ENCODE measurements at regions not wholly inside any gene's neighbourhood (a gene's known extent, or its start where the extent isn't known, plus 50 kb on each side); places are given as distances from the start of the nearest gene placed in this dataset.

DNA sequence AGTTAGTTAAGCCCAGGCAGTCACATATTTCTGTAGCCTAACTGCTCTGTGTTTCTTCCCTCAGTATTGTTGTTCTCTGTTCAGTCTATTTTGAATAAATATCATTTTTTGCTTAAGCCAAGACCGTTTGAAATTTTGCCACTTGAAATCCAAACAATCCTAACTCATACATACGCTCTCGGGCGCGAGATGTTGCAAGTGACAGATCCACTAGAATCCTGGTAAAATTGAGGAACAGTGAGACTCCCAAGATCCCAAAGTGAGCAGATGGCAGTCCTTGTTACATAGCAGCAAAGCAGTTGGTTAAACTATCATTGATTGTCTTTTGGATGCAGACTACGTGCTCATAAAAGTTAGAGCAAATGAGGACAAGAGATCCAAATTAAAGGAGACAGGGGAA lies 625.4 kb downstream of the TBL1XR1 start:
- WGBS, 2 donors = 87 to 93% methylated on average over 6 of the region's 6 CpGs

DNA sequence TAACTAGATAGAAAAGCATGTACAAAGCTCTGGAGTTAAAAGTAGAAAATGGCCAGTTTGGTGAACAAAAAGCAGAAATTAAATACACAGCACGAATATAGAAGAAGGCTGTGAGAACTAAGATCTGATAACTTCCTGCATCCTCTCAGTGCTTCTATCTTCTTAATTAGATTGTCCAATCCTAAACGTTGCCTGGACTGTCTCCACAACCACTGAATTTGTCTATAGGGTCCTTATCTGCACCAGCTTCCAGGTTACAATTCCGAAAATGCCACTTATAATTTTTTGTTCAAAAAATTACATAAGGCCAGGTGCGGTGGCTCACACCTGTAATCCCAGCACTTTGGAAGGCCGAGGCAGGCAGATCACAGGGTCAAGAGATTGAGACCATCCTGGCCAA lies 626.3 kb downstream of the TBL1XR1 start:
- intact Hi-C loops (cut with DNase I) = no loop called here
- no peak for DNase-seq
- no peak overlapping the region for H3K4me3 ChIP-seq (replicated peaks in 1 of 3)
- no peaks in the 10 kb centered on the region for H3K9me3 ChIP-seq
- TF ChIP-seq CTCF (IDR thresholded peaks at IDR 0.05) (no peak), POLR2A (IDR thresholded peaks at IDR 0.05) (no peak)
- H3K27ac ChIP-seq = no peak overlapping the region
- H3K27me3 ChIP-seq = no peaks in the 10 kb centered on the region
- no peaks in the 10 kb centered on the region for H3K36me3 ChIP-seq
- no peaks in the 10 kb centered on the region for H3K4me1 ChIP-seq
- 87 to 89% methylated on average over 5 of the region's 5 CpGs for WGBS, 2 donors

More for the DNA sequence above, 625.4 kb downstream of the TBL1XR1 start:
- no peak overlapping the region for H3K27ac ChIP-seq
- no peak overlapping the region for H3K4me3 ChIP-seq (replicated peaks in 1 of 3)
- no peaks in the 10 kb centered on the region for H3K27me3 ChIP-seq
- intact Hi-C loops (cut with DNase I) = no loop called here
- no peaks in the 10 kb centered on the region for H3K9me3 ChIP-seq
- H3K4me1 ChIP-seq = peaks cover 0 to 1% of the 10 kb centered on the region in 2 donors
- DNase-seq = no peak
- TF ChIP-seq CTCF (IDR thresholded peaks at IDR 0.05) (no peak), POLR2A (IDR thresholded peaks at IDR 0.05) (no peak)
- no peaks in the 10 kb centered on the region for H3K36me3 ChIP-seq

DNA sequence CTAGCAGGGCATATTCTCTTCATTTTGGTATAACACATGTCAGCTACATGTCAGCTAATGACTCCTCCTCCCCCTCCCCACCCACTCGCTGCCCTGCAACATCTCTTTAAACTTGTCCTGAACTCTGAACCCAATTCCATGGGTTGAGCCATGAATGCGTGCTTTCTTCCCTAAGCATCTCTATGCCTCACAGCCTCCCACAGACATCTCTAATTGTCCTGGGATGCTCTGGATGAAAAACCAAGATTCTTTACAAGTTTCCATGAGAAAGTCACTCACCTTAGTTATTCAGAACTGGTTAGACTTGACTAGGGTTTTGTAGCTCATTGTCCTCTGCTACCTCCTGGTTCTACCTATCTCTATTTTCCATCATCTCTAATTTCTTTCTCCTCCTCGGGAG lies 629.1 kb downstream of the TBL1XR1 start:
- Histone ChIP-seq H3K9me3 (no peaks in the 10 kb centered on the region), H3K4me3 (replicated peaks in 1 of 3) (no peak overlapping the region), H3K27me3 (no peaks in the 10 kb centered on the region), H3K27ac (no peak overlapping the region), H3K36me3 (no peaks in the 10 kb centered on the region), H3K4me1 (no peaks in the 10 kb centered on the region)
- intact Hi-C loops (cut with DNase I) = no loop called here
- TF ChIP-seq POLR2A (IDR thresholded peaks at IDR 0.05) (no peak), CTCF (IDR thresholded peaks at IDR 0.05) (no peak)
- WGBS, 2 donors = 79 to 82% methylated on average over 3 of the region's 3 CpGs
- no peak for DNase-seq

GRCh38 chr3:176566757-176567156 lies 630.5 kb downstream of the TBL1XR1 start:
- H3K27ac ChIP-seq = no peak overlapping the region
- no peaks in the 10 kb centered on the region for H3K4me1 ChIP-seq
- intact Hi-C loops (cut with DNase I) = no loop called here
- 87 to 94% methylated on average over 2 of the region's 2 CpGs for WGBS, 2 donors
- no peaks in the 10 kb centered on the region for H3K9me3 ChIP-seq
- TF ChIP-seq CTCF (IDR thresholded peaks at IDR 0.05) = no peak
- no peak for TF ChIP-seq POLR2A (IDR thresholded peaks at IDR 0.05)
- DNase-seq = no peak
- H3K36me3 ChIP-seq = no peaks in the 10 kb centered on the region
- H3K27me3 ChIP-seq = no peaks in the 10 kb centered on the region
- no peak overlapping the region for H3K4me3 ChIP-seq (replicated peaks in 1 of 3)

GRCh38 chr3:176562331-176562730 lies 635.0 kb downstream of the TBL1XR1 start:
- no peak for TF ChIP-seq POLR2A (IDR thresholded peaks at IDR 0.05)
- no peak for TF ChIP-seq CTCF (IDR thresholded peaks at IDR 0.05)
- no peak overlapping the region for H3K4me3 ChIP-seq (replicated peaks in 1 of 3)
- H3K27me3 ChIP-seq = no peaks in the 10 kb centered on the region
- no peaks in the 10 kb centered on the region for H3K36me3 ChIP-seq
- no peaks in the 10 kb centered on the region for H3K9me3 ChIP-seq
- no peak for DNase-seq
- H3K4me1 ChIP-seq = no peaks in the 10 kb centered on the region
- no peak overlapping the region for H3K27ac ChIP-seq
- intact Hi-C loops (cut with DNase I) = no loop called here
- 93 to 95% methylated on average over 1 of the region's 1 CpG for WGBS, 2 donors

All from thyroid gland (tissue), 4 donors.